ENCODE measurements at regions not wholly inside any gene's neighbourhood (a gene's known extent, or its start where the extent isn't known, plus 50 kb on each side); places are given as distances from the start of the nearest gene placed in this dataset.

DNA sequence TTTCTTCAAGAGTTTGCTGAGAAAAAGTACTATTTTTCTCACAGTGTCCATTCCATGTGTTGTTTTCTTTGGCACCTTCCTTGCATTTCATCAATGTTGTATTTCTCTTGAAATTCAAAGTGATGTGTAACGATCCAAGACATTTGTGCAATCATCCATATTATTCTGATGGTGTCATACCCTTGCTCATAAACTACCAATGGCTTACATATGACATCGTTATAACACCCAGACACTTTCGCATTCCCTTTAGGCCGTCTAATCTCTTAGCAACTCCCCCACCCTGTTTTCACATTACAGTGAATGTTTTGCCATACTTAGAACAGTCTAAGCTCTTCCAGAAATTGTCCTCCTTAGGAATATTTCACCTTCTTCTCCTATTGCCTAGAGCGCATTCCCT is 1779.0 kb downstream of the PCDH7 start:
- TF ChIP-seq, protein P1, sequence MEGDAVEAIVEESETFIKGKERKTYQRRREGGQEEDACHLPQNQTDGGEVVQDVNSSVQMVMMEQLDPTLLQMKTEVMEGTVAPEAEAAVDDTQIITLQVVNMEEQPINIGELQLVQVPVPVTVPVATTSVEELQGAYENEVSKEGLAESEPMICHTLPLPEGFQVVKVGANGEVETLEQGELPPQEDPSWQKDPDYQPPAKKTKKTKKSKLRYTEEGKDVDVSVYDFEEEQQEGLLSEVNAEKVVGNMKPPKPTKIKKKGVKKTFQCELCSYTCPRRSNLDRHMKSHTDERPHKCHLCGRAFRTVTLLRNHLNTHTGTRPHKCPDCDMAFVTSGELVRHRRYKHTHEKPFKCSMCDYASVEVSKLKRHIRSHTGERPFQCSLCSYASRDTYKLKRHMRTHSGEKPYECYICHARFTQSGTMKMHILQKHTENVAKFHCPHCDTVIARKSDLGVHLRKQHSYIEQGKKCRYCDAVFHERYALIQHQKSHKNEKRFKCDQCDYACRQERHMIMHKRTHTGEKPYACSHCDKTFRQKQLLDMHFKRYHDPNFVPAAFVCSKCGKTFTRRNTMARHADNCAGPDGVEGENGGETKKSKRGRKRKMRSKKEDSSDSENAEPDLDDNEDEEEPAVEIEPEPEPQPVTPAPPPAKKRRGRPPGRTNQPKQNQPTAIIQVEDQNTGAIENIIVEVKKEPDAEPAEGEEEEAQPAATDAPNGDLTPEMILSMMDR (IDR thresholded peaks at IDR 0.05), result no peak
- TF ChIP-seq ZFX (IDR thresholded peaks at IDR 0.05; ENCODE audit: borderline replicate concordance), result no peak

All from 22Rv1 (cell line).